Vagina (tissue), 2 donors: ENCODE measurements at regions not wholly inside any gene's neighbourhood (a gene's known extent, or its start where the extent isn't known, plus 50 kb on each side); places are given as distances from the start of the nearest gene placed in this dataset.
"Not testable (repeated sequence)": the region's sequence is repeated elsewhere in the genome, so short reads cannot be mapped to it uniquely, and the experiment has no call there.

ENCODE experiments used
- CTCF ChIP-seq, 3 experiments: fragments of 450-650 bp in 2 of 3; fragments of 200-600 bp in 1 of 3; sonication (generic) in 1 of 3; IDR thresholded peaks; one replicate each; pipeline ENCODE4 v1.5.1; 2017 to 2019; ENCODE audit warnings: antibody characterized with exemption in 3 of 3, mild to moderate bottlenecking in 2 of 3, moderate library complexity in 2 of 3
- POLR2A ChIP-seq, 2 donors: fragments of 450-650 bp; IDR thresholded peaks; one replicate each; pipeline ENCODE4 v1.6.1; 2017; ENCODE audit warnings: antibody characterized with exemption in 2 of 2, mild to moderate bottlenecking in 2 of 2, moderate library complexity in 2 of 2
- POLR2AphosphoS5 ChIP-seq, 2 donors: sonication (generic); formaldehyde crosslinking; IDR thresholded peaks; one replicate each; pipeline ENCODE4 v1.9.0; 2017; ENCODE audit warnings: antibody characterized with exemption in 2 of 2, mild to moderate bottlenecking in 2 of 2, low read depth in 1 of 2; ENCODE audit not compliant: insufficient read depth in 1 of 2

- TF ChIP-seq POLR2A (IDR thresholded peaks at IDR 0.05); POLR2AphosphoS5 (IDR thresholded peaks at IDR 0.05; ENCODE audit: insufficient read depth in 1 of 2, low read depth in 1 of 2); CTCF (IDR thresholded peaks at IDR 0.05): not testable (repeated sequence)
Measured at GRCh38 chr9:39582677-39583412, 227.4 kb downstream of the SPATA31A1 start.
